ENCODE measurements at regions not wholly inside any gene's neighbourhood (a gene's known extent, or its start where the extent isn't known, plus 50 kb on each side); places are given as distances from the start of the nearest gene placed in this dataset.

GRCh38 chr7:84809877-84810276 lies 377.0 kb downstream of the SEMA3D start:
- H3K36me3 ChIP-seq (replicated peaks in 1 of 2; ENCODE audit: control insufficient read depth in 1 of 2, insufficient read depth in 2 of 2, low read length in 1 of 2), result no peaks in the 10 kb centered on the region
- no peak for TF ChIP-seq TAF1 (IDR thresholded peaks at IDR 0.05; ENCODE audit: borderline replicate concordance, low read depth, low read length)
- no peaks in the 10 kb centered on the region for H3K79me2 ChIP-seq (ENCODE audit: insufficient read depth)
- no peak for DNase-seq
- no peaks in the 10 kb centered on the region for H3K9me3 ChIP-seq
- H3F3A ChIP-seq (replicated peaks; ENCODE audit: insufficient read depth), result no peaks in the 10 kb centered on the region
- H3K4me3 ChIP-seq (ENCODE audit: low read depth in 2 of 2, low read length in 1 of 2), result no peak overlapping the region
- ChIA-PET POLR2A (no interaction called here), CTCF (interaction anchor here (0.7 to 1.2 kb wide), 2 partner anchors 193 to 877 kb away, joined by 3 read pairs; no protein-coding TSS in a partner anchor)
- H2AFZ ChIP-seq (ENCODE audit: low read depth), result peak overlapping the region; percentile 65; the same call in 1 of the 2 replicates
- H3K4me2 ChIP-seq, result no peak overlapping the region
- H3K9ac ChIP-seq, result no peak overlapping the region
- WGBS (ENCODE audit: low lambda C conversion rate), result 89% methylated on average over 1 of the region's 1 CpG
- no peaks in the 10 kb centered on the region for H3K9me2 ChIP-seq
- H3K27me3 ChIP-seq (ENCODE audit: insufficient read depth), result no peaks in the 10 kb centered on the region
- H3K27ac ChIP-seq (ENCODE audit: low read depth in 2 of 2, low read length in 1 of 2), result no peak overlapping the region
- no peaks in the 10 kb centered on the region for H4K20me1 ChIP-seq (ENCODE audit: insufficient read depth)
- H3K4me1 ChIP-seq (ENCODE audit: control insufficient read depth in 1 of 2, insufficient read depth in 2 of 2, low read depth in 1 of 2, low read length in 1 of 2), result no peaks in the 10 kb centered on the region

- H3F3A ChIP-seq (replicated peaks; ENCODE audit: insufficient read depth), result peaks cover 3% of the 10 kb centered on the region
- H3K79me2 ChIP-seq (ENCODE audit: insufficient read depth), result no peaks in the 10 kb centered on the region
- H3K9ac ChIP-seq, result no peak overlapping the region
- no peaks in the 10 kb centered on the region for H3K4me1 ChIP-seq (ENCODE audit: control insufficient read depth in 1 of 2, insufficient read depth in 2 of 2, low read depth in 1 of 2, low read length in 1 of 2)
- WGBS (ENCODE audit: low lambda C conversion rate), result 66% methylated on average over 3 of the region's 3 CpGs
- peak overlapping the region; percentile 11; the same call in 1 of the 2 replicates for H2AFZ ChIP-seq (ENCODE audit: low read depth)
- no peaks in the 10 kb centered on the region for H4K20me1 ChIP-seq (ENCODE audit: insufficient read depth)
- no peaks in the 10 kb centered on the region for H3K36me3 ChIP-seq (replicated peaks in 1 of 2; ENCODE audit: control insufficient read depth in 1 of 2, insufficient read depth in 2 of 2, low read length in 1 of 2)
- no peak overlapping the region for H3K4me2 ChIP-seq
- no peaks in the 10 kb centered on the region for H3K9me3 ChIP-seq
- no peaks in the 10 kb centered on the region for H3K27me3 ChIP-seq (ENCODE audit: insufficient read depth)
- no peak overlapping the region for H3K4me3 ChIP-seq (ENCODE audit: low read depth in 2 of 2, low read length in 1 of 2)
- CTCF ChIA-PET, result no interaction called here
- TF ChIP-seq EP300 (IDR thresholded peaks at IDR 0.05; ENCODE audit: borderline replicate concordance in 1 of 2, low read depth in 1 of 2, low read length in 1 of 2), result no peak
- no peak for TF ChIP-seq MAX (IDR thresholded peaks at IDR 0.05; ENCODE audit: low read depth)
- TF ChIP-seq CTCF (IDR thresholded peaks at IDR 0.05), result no peak
- TF ChIP-seq FOSL2 (IDR thresholded peaks at IDR 0.05; ENCODE audit: borderline replicate concordance, low read depth), result no peak
- no peak for TF ChIP-seq REST (IDR thresholded peaks at IDR 0.05; ENCODE audit: low read depth, low read length)
- TF ChIP-seq CHD2 (IDR thresholded peaks at IDR 0.05; ENCODE audit: low read length, partially characterized antibody), result no peak
- no peak for TF ChIP-seq YY1 (IDR thresholded peaks at IDR 0.05; ENCODE audit: low read depth)
- no peak for TF ChIP-seq TCF12 (IDR thresholded peaks at IDR 0.05)
- no peak for TF ChIP-seq PBX3 (IDR thresholded peaks at IDR 0.05)
- TF ChIP-seq RFX5 (IDR thresholded peaks at IDR 0.05; ENCODE audit: low read length), result no peak
- no peak for TF ChIP-seq SIN3A (IDR thresholded peaks at IDR 0.05; ENCODE audit: borderline replicate concordance, low read depth, low read length)
- TF ChIP-seq USF2 (IDR thresholded peaks at IDR 0.05; ENCODE audit: borderline replicate concordance, low read depth, low read length), result no peak
- POLR2A ChIA-PET, result no interaction called here
- DNase-seq, result no peak
- no peak overlapping the region for H3K27ac ChIP-seq (ENCODE audit: low read depth in 2 of 2, low read length in 1 of 2)
- no peaks in the 10 kb centered on the region for H3K9me2 ChIP-seq
Measured at GRCh38 chr7:84803979-84804378, 382.9 kb downstream of the SEMA3D start.
